Naive thymus-derived CD8-positive, alpha-beta T cell (primary cell): ENCODE measurements at regions not wholly inside any gene's neighbourhood (a gene's known extent, or its start where the extent isn't known, plus 50 kb on each side); places are given as distances from the start of the nearest gene placed in this dataset.
"Not testable (repeated sequence)": the region's sequence is repeated elsewhere in the genome, so short reads cannot be mapped to it uniquely, and the experiment has no call there.

Experiments used
- ATAC-seq, 2 donors: fragments of 150-1000 bp; cut with Tn5 transposase in 1 of 2; sonication (Bioruptor Pico), chemical (Tn5 transposase) in 1 of 2; 1 replicate in 1 of 2; 2 replicates in 1 of 2; pipeline ENCODE4 v1.10.0; 2021; ENCODE audit warnings: mild to moderate bottlenecking in 2 of 2, moderate library complexity in 2 of 2
- POLR2A ChIA-PET: fragments of 350-600 bp; sonication (Branson Sonifier 250); formaldehyde crosslinking; loops from one replicate; lab custom pipeline; 2021; ENCODE audit warnings: antibody characterized with exemption; lab: Charles Lee
- DNase-seq, 10 donors: peaks; one replicate each; pipeline versions ENCODE4 v3.0.0 to v3.0.0-alpha.2; 2020 to 2022
- H3K27ac Mint-ChIP-seq, 10 donors: one replicate each; pipeline ENCODE4 v1.8.0; 2020 to 2022; ENCODE audit warnings: mild to moderate bottlenecking in 10 of 10, mixed read lengths in 10 of 10, moderate library complexity in 4 of 10, inconsistent platforms in 1 of 10
- H3K27me3 Mint-ChIP-seq, 5 donors: one replicate each; pipeline ENCODE4 v1.8.0; 2021 to 2022; ENCODE audit warnings: mixed read lengths in 5 of 5
- H3K36me3 Mint-ChIP-seq, 3 donors: one replicate each; pipeline ENCODE4 v1.8.0; 2020 to 2022; ENCODE audit warnings: mixed read lengths in 3 of 3, mild to moderate bottlenecking in 2 of 3, inconsistent platforms in 1 of 3
- H3K4me1 Mint-ChIP-seq, 4 donors: one replicate each; pipeline ENCODE4 v1.8.0; 2021 to 2022; ENCODE audit warnings: mixed read lengths in 4 of 4
- H3K4me3 Mint-ChIP-seq, 10 donors: one replicate each; pipeline ENCODE4 v1.8.0; 2020 to 2022; ENCODE audit warnings: mild to moderate bottlenecking in 10 of 10, mixed read lengths in 10 of 10, moderate library complexity in 6 of 10, inconsistent platforms in 1 of 10
- H3K9me3 Mint-ChIP-seq, 9 donors: one replicate each; pipeline ENCODE4 v1.8.0; 2020 to 2022; ENCODE audit warnings: mixed read lengths in 9 of 9, mild to moderate bottlenecking in 3 of 9, inconsistent platforms in 1 of 9, moderate library complexity in 1 of 9

- POLR2A ChIA-PET, H3K4me1 Mint-ChIP-seq, H3K4me3 Mint-ChIP-seq, DNase-seq, ATAC-seq, H3K27ac Mint-ChIP-seq, H3K36me3 Mint-ChIP-seq, H3K27me3 Mint-ChIP-seq: not testable (repeated sequence)
- H3K9me3 Mint-ChIP-seq, result peaks cover 0 to 19% (median 3%) of the 10 kb centered on the region in 9 donors
These were observed 947.2 kb downstream of the TUBA3C start for GRCh38 chr13:18234451-18234850.

- DNase-seq (no peak), ATAC-seq (no peak)
- Mint-ChIP-seq H3K9me3 (peaks cover 0 to 19% (median 3%) of the 10 kb centered on the region in 9 donors), H3K4me1 (peaks cover 0 to 2% (median 0%) of the 10 kb centered on the region in 4 donors), H3K27me3 (no peaks in the 10 kb centered on the region), H3K27ac (no peak overlapping the region), H3K36me3 (peaks cover 0 to 1% (median 0%) of the 10 kb centered on the region in 3 donors), H3K4me3 (no peak overlapping the region)
- POLR2A ChIA-PET, result no interaction called here
These were observed 947.8 kb downstream of the TUBA3C start for GRCh38 chr13:18233783-18234299.

GRCh38 chr13:18232994-18233782, 948.4 kb downstream of the TUBA3C start:
- Mint-ChIP-seq H3K4me3 (no peak overlapping the region), H3K36me3 (peaks cover 0 to 1% (median 0%) of the 10 kb centered on the region in 3 donors), H3K4me1 (no peaks in the 10 kb centered on the region), H3K27ac (no peak overlapping the region), H3K9me3 (peaks cover 0 to 19% (median 2%) of the 10 kb centered on the region in 9 donors), H3K27me3 (no peaks in the 10 kb centered on the region)
- DNase-seq, result no peak
- POLR2A ChIA-PET, result no interaction called here
- no peak for ATAC-seq

- Mint-ChIP-seq H3K4me1 (no peaks in the 10 kb centered on the region), H3K27ac (no peak overlapping the region), H3K9me3 (peaks cover 0 to 18% (median 2%) of the 10 kb centered on the region in 9 donors), H3K36me3 (peaks cover 0 to 1% (median 0%) of the 10 kb centered on the region in 3 donors), H3K4me3 (no peak overlapping the region), H3K27me3 (no peaks in the 10 kb centered on the region)
- DNase-seq (no peak), ATAC-seq (no peak)
- POLR2A ChIA-PET, result no interaction called here
These were observed 949.2 kb downstream of the TUBA3C start for GRCh38 chr13:18232298-18232993.

- Mint-ChIP-seq H3K27ac (peak overlapping the region in 1 of 10 donors; percentile 45), H3K4me3 (peak overlapping the region in 1 of 10 donors; percentile 31), H3K9me3 (peaks cover 0 to 15% (median 0%) of the 10 kb centered on the region in 9 donors)
- ATAC-seq, H3K36me3 Mint-ChIP-seq, H3K4me1 Mint-ChIP-seq, H3K27me3 Mint-ChIP-seq, POLR2A ChIA-PET: not testable (repeated sequence)
- peak in 1 of 10 donors; percentile 10 for DNase-seq
These were observed 957.2 kb downstream of the TUBA3C start for GRCh38 chr13:18224411-18224810.

GRCh38 chr13:18214689-18215088, 966.9 kb downstream of the TUBA3C start:
- H3K36me3 Mint-ChIP-seq, POLR2A ChIA-PET, H3K4me1 Mint-ChIP-seq, H3K27ac Mint-ChIP-seq, H3K27me3 Mint-ChIP-seq, H3K4me3 Mint-ChIP-seq, DNase-seq: not testable (repeated sequence)
- ATAC-seq, result peak in 1 of 2 donors; percentile 30
- H3K9me3 Mint-ChIP-seq, result peaks cover 6 to 22% (median 14%) of the 10 kb centered on the region in 9 donors

- H3K36me3 Mint-ChIP-seq, H3K27ac Mint-ChIP-seq, POLR2A ChIA-PET, H3K4me1 Mint-ChIP-seq, H3K4me3 Mint-ChIP-seq, H3K27me3 Mint-ChIP-seq, DNase-seq, ATAC-seq: not testable (repeated sequence)
- H3K9me3 Mint-ChIP-seq, result peaks cover 6 to 21% (median 12%) of the 10 kb centered on the region in 9 donors
These were observed 968.1 kb downstream of the TUBA3C start for GRCh38 chr13:18213511-18213910.

- Mint-ChIP-seq H3K4me1 (no peaks in the 10 kb centered on the region), H3K36me3 (peaks cover 0 to 5% (median 4%) of the 10 kb centered on the region in 3 donors), H3K27ac (no peak overlapping the region), H3K4me3 (no peak overlapping the region), H3K27me3 (no peaks in the 10 kb centered on the region), H3K9me3 (peaks cover 6 to 23% (median 12%) of the 10 kb centered on the region in 9 donors)
- DNase-seq (peak in 1 of 10 donors; percentile 16), ATAC-seq (peak in 1 of 2 donors; percentile 34)
- POLR2A ChIA-PET, result no interaction called here
These were observed 968.8 kb downstream of the TUBA3C start for GRCh38 chr13:18212873-18213272.

GRCh38 chr13:18211752-18212560, 969.7 kb downstream of the TUBA3C start:
- H3K9me3 Mint-ChIP-seq, result peaks cover 6 to 27% (median 12%) of the 10 kb centered on the region in 9 donors
- H3K4me3 Mint-ChIP-seq, H3K36me3 Mint-ChIP-seq, H3K4me1 Mint-ChIP-seq, H3K27ac Mint-ChIP-seq, H3K27me3 Mint-ChIP-seq, POLR2A ChIA-PET: not testable (repeated sequence)
- DNase-seq (peak in 4 of 10 donors; percentile 6 to 28 (median 16)), ATAC-seq (peak in 1 of 2 donors; percentile 72)

- H3K36me3 Mint-ChIP-seq, H3K4me1 Mint-ChIP-seq, ATAC-seq, H3K27ac Mint-ChIP-seq, DNase-seq, POLR2A ChIA-PET, H3K27me3 Mint-ChIP-seq, H3K4me3 Mint-ChIP-seq: not testable (repeated sequence)
- peaks cover 0 to 21% (median 0%) of the 10 kb centered on the region in 9 donors for H3K9me3 Mint-ChIP-seq
These were observed 976.9 kb downstream of the TUBA3C start for GRCh38 chr13:18204614-18205178.

- H3K4me3 Mint-ChIP-seq, H3K36me3 Mint-ChIP-seq, POLR2A ChIA-PET, DNase-seq, H3K4me1 Mint-ChIP-seq, H3K27ac Mint-ChIP-seq, H3K27me3 Mint-ChIP-seq, ATAC-seq: not testable (repeated sequence)
- peaks cover 0 to 24% (median 4%) of the 10 kb centered on the region in 9 donors for H3K9me3 Mint-ChIP-seq
These were observed 986.3 kb downstream of the TUBA3C start for GRCh38 chr13:18195365-18195678.

- H3K9me3 Mint-ChIP-seq, result peaks cover 0 to 25% (median 4%) of the 10 kb centered on the region in 9 donors
- POLR2A ChIA-PET, H3K27ac Mint-ChIP-seq, H3K4me1 Mint-ChIP-seq, DNase-seq, H3K27me3 Mint-ChIP-seq, H3K4me3 Mint-ChIP-seq, H3K36me3 Mint-ChIP-seq: not testable (repeated sequence)
- ATAC-seq, result peak; percentile 65 to 85
These were observed 986.8 kb downstream of the TUBA3C start for GRCh38 chr13:18194631-18195364.
